Amniotic epithelial cell (primary cell): ENCODE measurements at regions not wholly inside any gene's neighbourhood (a gene's known extent, or its start where the extent isn't known, plus 50 kb on each side); places are given as distances from the start of the nearest gene placed in this dataset.

ENCODE experiments used
- DNase-seq: peaks from one replicate; pipeline ENCODE4 v3.0.0-alpha.2; 2010; ENCODE audit warnings: low read depth

- peak; percentile 75 for DNase-seq
Observed at GRCh38 chr7:39890411-39890810, 59.6 kb upstream of the CDK13 start.

- no peak for DNase-seq
Observed at GRCh38 chr7:39891894-39892293, 58.2 kb upstream of the CDK13 start.

- DNase-seq, result no peak
Observed at GRCh38 chr7:39892361-39892760, 57.7 kb upstream of the CDK13 start.

GRCh38 chr7:39894904-39895303 is 55.2 kb upstream of the CDK13 start:
- no peak for DNase-seq

- DNase-seq, result no peak
Observed at GRCh38 chr7:39896840-39897239, 53.2 kb upstream of the CDK13 start.

- no peak for DNase-seq
Observed at GRCh38 chr7:39898867-39899266, 51.2 kb upstream of the CDK13 start.
